ENCODE measurements at regions not wholly inside any gene's neighbourhood (a gene's known extent, or its start where the extent isn't known, plus 50 kb on each side); places are given as distances from the start of the nearest gene placed in this dataset.

DNA sequence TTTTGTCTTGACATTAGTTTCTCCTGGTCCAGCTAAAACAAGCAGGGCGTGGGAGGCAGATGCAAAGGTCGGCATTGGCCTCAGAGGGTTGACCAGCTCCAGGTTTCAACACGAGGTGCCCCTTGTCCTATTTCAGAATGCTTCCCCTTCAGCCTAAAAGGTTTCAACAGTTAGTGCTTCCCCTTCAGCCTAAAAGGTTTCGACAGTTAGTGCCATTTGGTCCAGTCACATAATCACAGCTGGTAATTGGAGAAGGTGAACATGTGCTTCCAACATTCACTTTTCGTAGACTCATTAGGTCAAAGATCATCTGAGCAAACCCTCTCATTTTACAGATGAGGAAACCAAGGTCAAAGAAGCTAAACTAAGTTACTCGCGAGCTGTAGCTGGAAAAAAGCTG lies 270.3 kb upstream of the MAP3K1 start:
- TF ChIP-seq, protein P1, sequence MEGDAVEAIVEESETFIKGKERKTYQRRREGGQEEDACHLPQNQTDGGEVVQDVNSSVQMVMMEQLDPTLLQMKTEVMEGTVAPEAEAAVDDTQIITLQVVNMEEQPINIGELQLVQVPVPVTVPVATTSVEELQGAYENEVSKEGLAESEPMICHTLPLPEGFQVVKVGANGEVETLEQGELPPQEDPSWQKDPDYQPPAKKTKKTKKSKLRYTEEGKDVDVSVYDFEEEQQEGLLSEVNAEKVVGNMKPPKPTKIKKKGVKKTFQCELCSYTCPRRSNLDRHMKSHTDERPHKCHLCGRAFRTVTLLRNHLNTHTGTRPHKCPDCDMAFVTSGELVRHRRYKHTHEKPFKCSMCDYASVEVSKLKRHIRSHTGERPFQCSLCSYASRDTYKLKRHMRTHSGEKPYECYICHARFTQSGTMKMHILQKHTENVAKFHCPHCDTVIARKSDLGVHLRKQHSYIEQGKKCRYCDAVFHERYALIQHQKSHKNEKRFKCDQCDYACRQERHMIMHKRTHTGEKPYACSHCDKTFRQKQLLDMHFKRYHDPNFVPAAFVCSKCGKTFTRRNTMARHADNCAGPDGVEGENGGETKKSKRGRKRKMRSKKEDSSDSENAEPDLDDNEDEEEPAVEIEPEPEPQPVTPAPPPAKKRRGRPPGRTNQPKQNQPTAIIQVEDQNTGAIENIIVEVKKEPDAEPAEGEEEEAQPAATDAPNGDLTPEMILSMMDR (conservative IDR thresholded peaks at IDR 0.05 in 1 of 2, IDR thresholded peaks at IDR 0.05 in 1 of 2; ENCODE audit: low read depth in 1 of 2, low read length in 2 of 2) = no peak
- no peak for TF ChIP-seq EZH2 (IDR thresholded peaks at IDR 0.05; ENCODE audit: low read length, missing control alignments)

Data from fibroblast of lung (primary cell).